ENCODE measurements at regions not wholly inside any gene's neighbourhood (a gene's known extent, or its start where the extent isn't known, plus 50 kb on each side); places are given as distances from the start of the nearest gene placed in this dataset.

- TF ChIP-seq, protein P1, sequence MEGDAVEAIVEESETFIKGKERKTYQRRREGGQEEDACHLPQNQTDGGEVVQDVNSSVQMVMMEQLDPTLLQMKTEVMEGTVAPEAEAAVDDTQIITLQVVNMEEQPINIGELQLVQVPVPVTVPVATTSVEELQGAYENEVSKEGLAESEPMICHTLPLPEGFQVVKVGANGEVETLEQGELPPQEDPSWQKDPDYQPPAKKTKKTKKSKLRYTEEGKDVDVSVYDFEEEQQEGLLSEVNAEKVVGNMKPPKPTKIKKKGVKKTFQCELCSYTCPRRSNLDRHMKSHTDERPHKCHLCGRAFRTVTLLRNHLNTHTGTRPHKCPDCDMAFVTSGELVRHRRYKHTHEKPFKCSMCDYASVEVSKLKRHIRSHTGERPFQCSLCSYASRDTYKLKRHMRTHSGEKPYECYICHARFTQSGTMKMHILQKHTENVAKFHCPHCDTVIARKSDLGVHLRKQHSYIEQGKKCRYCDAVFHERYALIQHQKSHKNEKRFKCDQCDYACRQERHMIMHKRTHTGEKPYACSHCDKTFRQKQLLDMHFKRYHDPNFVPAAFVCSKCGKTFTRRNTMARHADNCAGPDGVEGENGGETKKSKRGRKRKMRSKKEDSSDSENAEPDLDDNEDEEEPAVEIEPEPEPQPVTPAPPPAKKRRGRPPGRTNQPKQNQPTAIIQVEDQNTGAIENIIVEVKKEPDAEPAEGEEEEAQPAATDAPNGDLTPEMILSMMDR (conservative IDR thresholded peaks at IDR 0.05 in 1 of 2, IDR thresholded peaks at IDR 0.05 in 1 of 2; ENCODE audit: low read depth in 1 of 2, low read length in 2 of 2), result no peak
- no peak for TF ChIP-seq EZH2 (IDR thresholded peaks at IDR 0.05; ENCODE audit: low read length, missing control alignments)
Observed at GRCh38 chr3:162865466-162865865, 1368.9 kb downstream of the OTOL1 start.
